GM23338 (cell line): ENCODE measurements at regions not wholly inside any gene's neighbourhood (a gene's known extent, or its start where the extent isn't known, plus 50 kb on each side); places are given as distances from the start of the nearest gene placed in this dataset.

ENCODE experiments used
- CTCF ChIP-seq, 2 experiments: fragments of 200-600 bp in 1 of 2; sonication (generic) in 1 of 2; conservative IDR thresholded peaks; 2 replicates each; pipeline versions ENCODE4 v1.5.1 to v1.6.1; 2016 to 2017; ENCODE audit warnings: antibody characterized with exemption in 2 of 2, low read depth in 2 of 2, mild to moderate bottlenecking in 2 of 2, moderate library complexity in 1 of 2
- EZH2 ChIP-seq: fragments of 200-600 bp; sonication (generic); IDR thresholded peaks from one replicate; pipeline ENCODE4 v1.8.0; 2017; ENCODE audit warnings: antibody characterized with exemption, mild to moderate bottlenecking, low read depth; ENCODE audit not compliant: unreplicated experiment
- EZH2phosphoT487 ChIP-seq: fragments of 200-600 bp; sonication (generic); IDR thresholded peaks from one replicate; pipeline ENCODE4 v1.8.1; 2018; ENCODE audit warnings: antibody characterized with exemption; ENCODE audit not compliant: unreplicated experiment
- ZNF114 ChIP-seq: fragments of 250-450 bp; sonication (Bioruptor Pico); IDR thresholded peaks from 2 replicates; pipeline ENCODE4 v1.5.0; 2020; ENCODE audit warnings: mild to moderate bottlenecking, moderate library complexity
- TF ChIP-seq, protein P1 (sequence below): IDR thresholded peaks from 2 replicates; pipeline ENCODE4 v1.6.1; 2016; ENCODE audit warnings: antibody characterized with exemption

GRCh38 chrX:42505016-42505415 lies 272.9 kb downstream of the PPP1R2C start:
- TF ChIP-seq CTCF (conservative IDR thresholded peaks at IDR 0.05; ENCODE audit: low read depth in 2 of 2) (no peak), ZNF114 (CRISPR knock-in tag) (no peak), EZH2phosphoT487 (no peak), EZH2 (no peak)
- TF ChIP-seq, protein P1, sequence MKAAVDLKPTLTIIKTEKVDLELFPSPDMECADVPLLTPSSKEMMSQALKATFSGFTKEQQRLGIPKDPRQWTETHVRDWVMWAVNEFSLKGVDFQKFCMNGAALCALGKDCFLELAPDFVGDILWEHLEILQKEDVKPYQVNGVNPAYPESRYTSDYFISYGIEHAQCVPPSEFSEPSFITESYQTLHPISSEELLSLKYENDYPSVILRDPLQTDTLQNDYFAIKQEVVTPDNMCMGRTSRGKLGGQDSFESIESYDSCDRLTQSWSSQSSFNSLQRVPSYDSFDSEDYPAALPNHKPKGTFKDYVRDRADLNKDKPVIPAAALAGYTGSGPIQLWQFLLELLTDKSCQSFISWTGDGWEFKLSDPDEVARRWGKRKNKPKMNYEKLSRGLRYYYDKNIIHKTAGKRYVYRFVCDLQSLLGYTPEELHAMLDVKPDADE, result no peak
